Gastroesophageal sphincter (tissue), 4 donors: ENCODE measurements at regions not wholly inside any gene's neighbourhood (a gene's known extent, or its start where the extent isn't known, plus 50 kb on each side); places are given as distances from the start of the nearest gene placed in this dataset.
A peak's percentile ranks its signal among the peaks of the same experiment; 100 is the strongest.

Source experiments
- ATAC-seq: fragments of 150-250 bp; one replicate; pipeline ENCODE4 v1.9.1; 2016; ENCODE audit warnings: mild to moderate bottlenecking, moderate library complexity
- H3K27ac ChIP-seq, 4 donors: fragments of 200-600 bp; sonication (generic) in 3 of 4; 1 replicate in 3 of 4; 2 replicates in 1 of 4; pipeline ENCODE4 v1.5.1; 2016 to 2019
- H3K27me3 ChIP-seq: fragments of 200-600 bp; sonication (generic); one replicate; pipeline ENCODE4 v1.5.1; 2019
- H3K36me3 ChIP-seq, 2 donors: fragments of 200-600 bp; sonication (generic); one replicate each; pipeline ENCODE4 v1.5.1; 2019; ENCODE audit warnings: control low read depth in 1 of 2
- H3K4me1 ChIP-seq, 3 donors: fragments of 200-600 bp; sonication (generic); 1 replicate in 2 of 3; 2 replicates in 1 of 3; pipeline ENCODE4 v1.5.1; 2016 to 2019; ENCODE audit warnings: control low read depth in 2 of 3
- H3K4me3 ChIP-seq, 2 donors: fragments of 200-600 bp; sonication (generic); one replicate each; pipeline ENCODE4 v1.5.1; 2019; ENCODE audit warnings: mild to moderate bottlenecking in 1 of 2, moderate library complexity in 1 of 2
- H3K9me3 ChIP-seq, 3 donors: fragments of 200-600 bp; sonication (generic); one replicate each; pipeline ENCODE4 v1.5.1; 2017 to 2019; ENCODE audit warnings: control low read depth in 2 of 3
- EP300 ChIP-seq: sonication (generic); formaldehyde crosslinking; IDR thresholded peaks from one replicate; pipeline ENCODE4 v1.6.1; 2017; ENCODE audit warnings: antibody characterized with exemption, mild to moderate bottlenecking
- POLR2A ChIP-seq, 2 donors: fragments of 450-650 bp; IDR thresholded peaks; one replicate each; pipeline ENCODE4 v1.6.1; 2017; ENCODE audit warnings: antibody characterized with exemption in 2 of 2, mild to moderate bottlenecking in 2 of 2, moderate library complexity in 1 of 2
- POLR2AphosphoS5 ChIP-seq: sonication (generic); formaldehyde crosslinking; IDR thresholded peaks from one replicate; pipeline ENCODE4 v1.6.1; 2017; ENCODE audit warnings: antibody characterized with exemption
- WGBS, 2 donors: methylation state at CpG; one replicate each; pipeline ENCODE4 v1.1.5; 2018; ENCODE audit warnings: low coverage in 1 of 2; 5-methylcytosine and 5-hydroxymethylcytosine counted together
- TF ChIP-seq, protein P1 (sequence below), 4 experiments: fragments of 200-600 bp in 2 of 4; fragments of 450-650 bp in 2 of 4; sonication (generic) in 1 of 4; IDR thresholded peaks; one replicate each; pipeline ENCODE4 v1.5.1; 2017 to 2019; ENCODE audit warnings: antibody characterized with exemption in 4 of 4, mild to moderate bottlenecking in 2 of 4, moderate library complexity in 2 of 4

DNA sequence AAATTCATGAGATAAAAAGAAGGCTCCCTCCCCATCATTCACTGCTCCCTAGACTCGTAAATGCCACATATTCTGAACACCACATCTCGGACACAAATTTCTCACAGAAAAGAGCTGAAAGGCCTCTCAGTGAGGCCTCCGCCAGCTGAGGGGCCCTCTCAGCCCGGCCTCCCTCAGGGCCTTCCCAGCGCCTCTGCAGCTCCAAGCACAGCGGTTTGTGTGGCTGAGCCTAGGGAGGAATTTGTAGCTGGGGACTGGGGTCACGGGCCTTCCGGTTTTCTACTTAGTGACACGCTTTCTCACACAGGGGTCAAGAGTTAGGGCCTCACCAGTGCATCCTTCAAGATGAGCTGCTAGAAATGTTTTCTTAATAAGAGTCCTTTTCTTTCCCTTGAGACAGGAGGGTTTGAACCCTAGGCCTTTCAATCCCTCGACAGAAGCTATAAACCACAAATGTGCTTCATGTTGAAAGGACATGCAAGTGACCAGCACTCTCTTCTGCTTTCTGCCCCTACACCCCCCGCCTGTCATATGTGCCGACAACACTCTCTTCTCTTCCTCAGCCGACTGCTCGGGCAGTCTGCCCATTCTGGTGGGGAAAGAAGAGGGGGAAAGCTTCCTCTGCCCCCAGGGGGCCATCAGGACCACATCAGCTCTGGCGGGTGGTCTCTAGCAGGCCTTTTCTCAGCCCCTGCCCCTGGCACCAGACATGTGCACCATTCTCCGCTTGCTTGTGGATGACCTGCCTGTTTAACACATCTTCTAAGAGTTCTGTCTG, 104.9 kb downstream of the CHIC2 start:
- Histone ChIP-seq H3K27ac (no peak overlapping the region), H3K27me3 (peaks cover 21% of the 10 kb centered on the region), H3K4me3 (no peak overlapping the region), H3K9me3 (no peaks in the 10 kb centered on the region), H3K4me1 (no peaks in the 10 kb centered on the region), H3K36me3 (no peaks in the 10 kb centered on the region)
- TF ChIP-seq EP300 (no peak), POLR2A (IDR thresholded peaks at IDR 0.05) (no peak), POLR2AphosphoS5 (no peak)
- TF ChIP-seq, protein P1, sequence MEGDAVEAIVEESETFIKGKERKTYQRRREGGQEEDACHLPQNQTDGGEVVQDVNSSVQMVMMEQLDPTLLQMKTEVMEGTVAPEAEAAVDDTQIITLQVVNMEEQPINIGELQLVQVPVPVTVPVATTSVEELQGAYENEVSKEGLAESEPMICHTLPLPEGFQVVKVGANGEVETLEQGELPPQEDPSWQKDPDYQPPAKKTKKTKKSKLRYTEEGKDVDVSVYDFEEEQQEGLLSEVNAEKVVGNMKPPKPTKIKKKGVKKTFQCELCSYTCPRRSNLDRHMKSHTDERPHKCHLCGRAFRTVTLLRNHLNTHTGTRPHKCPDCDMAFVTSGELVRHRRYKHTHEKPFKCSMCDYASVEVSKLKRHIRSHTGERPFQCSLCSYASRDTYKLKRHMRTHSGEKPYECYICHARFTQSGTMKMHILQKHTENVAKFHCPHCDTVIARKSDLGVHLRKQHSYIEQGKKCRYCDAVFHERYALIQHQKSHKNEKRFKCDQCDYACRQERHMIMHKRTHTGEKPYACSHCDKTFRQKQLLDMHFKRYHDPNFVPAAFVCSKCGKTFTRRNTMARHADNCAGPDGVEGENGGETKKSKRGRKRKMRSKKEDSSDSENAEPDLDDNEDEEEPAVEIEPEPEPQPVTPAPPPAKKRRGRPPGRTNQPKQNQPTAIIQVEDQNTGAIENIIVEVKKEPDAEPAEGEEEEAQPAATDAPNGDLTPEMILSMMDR (IDR thresholded peaks at IDR 0.05) = no peak
- ATAC-seq = no peak
- 66 to 80% methylated on average over 5 to 10 of the region's 16 CpGs for WGBS, 2 donors

DNA sequence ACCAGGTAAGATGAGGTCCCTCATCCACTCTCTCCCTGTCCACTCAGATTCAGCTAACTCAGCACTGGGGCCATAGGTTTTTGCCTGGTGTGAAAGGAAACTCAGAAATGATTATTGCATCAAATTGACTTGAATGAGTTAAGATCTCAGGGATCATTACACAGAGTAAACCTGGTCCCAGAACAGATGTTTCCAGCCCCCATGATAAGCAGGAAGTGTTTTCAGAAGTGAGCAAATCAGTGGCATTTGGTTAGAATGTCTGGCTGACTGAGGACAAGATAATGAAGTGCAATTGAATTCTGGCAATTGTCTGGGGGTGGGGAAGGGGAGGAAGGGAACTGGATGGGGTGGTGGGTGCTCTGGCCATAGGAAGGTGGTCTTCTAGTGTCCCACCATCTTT, 108.0 kb downstream of the CHIC2 start:
- Histone ChIP-seq H3K4me1 (no peaks in the 10 kb centered on the region), H3K9me3 (no peaks in the 10 kb centered on the region), H3K4me3 (no peak overlapping the region), H3K27ac (no peak overlapping the region), H3K36me3 (no peaks in the 10 kb centered on the region), H3K27me3 (peaks cover 34% of the 10 kb centered on the region)
- no peak for ATAC-seq
- TF ChIP-seq, protein P1 (IDR thresholded peaks at IDR 0.05) = no peak
- TF ChIP-seq POLR2AphosphoS5 = no peak
- TF ChIP-seq EP300 = no peak
- no peak for TF ChIP-seq POLR2A (IDR thresholded peaks at IDR 0.05)

DNA sequence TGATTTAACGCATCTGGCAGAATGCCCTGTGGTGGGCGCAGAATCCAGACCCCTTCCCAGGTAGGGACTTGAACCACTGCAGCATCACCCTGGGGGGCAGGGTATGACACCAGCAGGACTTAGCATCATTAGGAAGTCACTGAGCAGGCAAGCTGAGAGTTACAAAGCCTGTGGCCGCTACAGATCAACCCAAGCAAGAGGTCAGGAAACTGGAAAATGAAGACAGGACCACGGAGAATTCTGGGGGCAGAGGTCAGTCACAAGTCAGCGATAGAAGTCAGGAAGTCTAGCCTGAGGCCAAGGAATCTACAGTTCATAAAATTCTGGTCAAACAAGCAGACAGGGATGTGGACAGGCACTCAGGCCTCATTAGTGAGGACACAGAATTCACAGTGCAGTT, 108.4 kb downstream of the CHIC2 start:
- H3K36me3 ChIP-seq = no peaks in the 10 kb centered on the region
- no peaks in the 10 kb centered on the region for H3K4me1 ChIP-seq
- WGBS, 2 donors = 39 to 50% methylated on average over 1 to 3 of the region's 5 CpGs
- ATAC-seq = no peak
- H3K4me3 ChIP-seq = no peak overlapping the region
- H3K9me3 ChIP-seq = no peaks in the 10 kb centered on the region
- peaks cover 38% of the 10 kb centered on the region for H3K27me3 ChIP-seq
- no peak overlapping the region for H3K27ac ChIP-seq
- TF ChIP-seq, protein P1 (IDR thresholded peaks at IDR 0.05) = no peak
- TF ChIP-seq POLR2A (IDR thresholded peaks at IDR 0.05) (no peak), EP300 (no peak), POLR2AphosphoS5 (no peak)

DNA sequence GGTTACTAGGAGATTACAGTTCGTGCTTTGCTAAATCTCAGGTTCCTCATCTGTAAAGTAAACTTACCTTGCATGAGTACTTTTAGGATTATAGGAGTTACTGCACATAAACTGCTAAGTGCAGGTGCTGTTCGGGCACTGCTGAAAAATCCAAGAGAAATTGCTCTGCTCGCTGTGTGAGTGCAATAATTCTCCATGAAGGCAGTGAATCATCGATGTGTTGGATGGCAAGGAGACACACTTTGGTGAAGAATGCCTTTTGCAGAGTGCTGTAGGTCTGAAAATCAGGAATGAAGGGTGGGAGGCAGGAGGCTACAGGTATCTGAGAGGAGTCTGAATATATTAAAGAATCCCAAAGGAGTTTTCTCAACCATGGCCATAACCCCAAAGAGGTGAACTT, 113.0 kb downstream of the CHIC2 start:
- Histone ChIP-seq H3K4me1 (no peaks in the 10 kb centered on the region), H3K27me3 (peaks cover 69% of the 10 kb centered on the region), H3K36me3 (no peaks in the 10 kb centered on the region), H3K27ac (no peak overlapping the region), H3K4me3 (no peak overlapping the region), H3K9me3 (no peaks in the 10 kb centered on the region)
- TF ChIP-seq, protein P1 (IDR thresholded peaks at IDR 0.05) = no peak
- no peak for TF ChIP-seq EP300
- no peak for TF ChIP-seq POLR2AphosphoS5
- TF ChIP-seq POLR2A (IDR thresholded peaks at IDR 0.05) = no peak
- ATAC-seq = no peak
- WGBS, 2 donors = 80 to 81% methylated on average over 4 of the region's 4 CpGs

DNA sequence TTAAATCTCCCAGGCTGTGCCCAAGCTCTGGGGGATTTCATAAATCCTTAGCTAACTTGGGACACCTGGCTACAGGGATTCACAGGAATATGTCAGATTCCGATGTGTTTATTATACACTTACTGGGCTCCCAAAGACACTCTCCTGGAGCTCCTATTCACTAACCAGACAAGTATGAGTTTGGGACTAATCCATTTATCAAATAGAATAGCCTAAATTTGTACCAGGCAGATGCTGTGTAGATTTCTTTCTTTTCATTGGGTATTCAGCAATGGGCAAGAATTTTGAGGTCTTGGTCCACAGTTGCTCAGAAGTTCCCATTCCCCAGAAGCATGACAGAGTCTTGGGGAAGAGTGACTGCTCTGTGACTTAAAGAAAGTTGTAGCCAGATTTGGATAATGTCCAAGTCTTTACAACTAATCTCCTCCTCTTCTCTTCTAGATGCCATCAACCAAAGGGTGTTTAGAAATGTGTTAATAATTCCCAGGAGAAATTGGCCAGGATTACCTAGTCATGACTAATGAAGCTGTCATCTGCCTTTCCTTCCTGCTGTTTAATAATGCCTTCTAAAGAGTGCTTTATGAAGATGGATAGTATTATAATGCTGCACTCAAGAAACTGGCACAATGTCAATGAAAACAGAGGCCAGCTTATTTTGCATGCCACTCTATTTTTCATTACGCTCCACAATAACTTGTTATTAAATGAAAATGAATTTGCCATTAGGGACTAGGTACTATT, 120.9 kb downstream of the CHIC2 start:
- ATAC-seq = peak; percentile 53
- no peak overlapping the region for H3K4me3 ChIP-seq
- H3K27ac ChIP-seq = no peak overlapping the region
- 19 to 31% methylated on average over 2 of the region's 2 CpGs for WGBS, 2 donors
- H3K36me3 ChIP-seq = no peaks in the 10 kb centered on the region
- H3K9me3 ChIP-seq = peaks cover 0 to 25% (median 0%) of the 10 kb centered on the region in 3 donors
- H3K27me3 ChIP-seq = peaks cover 70% of the 10 kb centered on the region
- H3K4me1 ChIP-seq = peaks cover 0 to 19% (median 0%) of the 10 kb centered on the region in 3 donors
- TF ChIP-seq EP300 (no peak), POLR2AphosphoS5 (peak; percentile 77)
